Activated B cell treated with CpG ODN at 0.5 μM for 24 hours (primary cell): ENCODE measurements at regions not wholly inside any gene's neighbourhood (a gene's known extent, or its start where the extent isn't known, plus 50 kb on each side); places are given as distances from the start of the nearest gene placed in this dataset.
"Not testable (repeated sequence)": the region's sequence is repeated elsewhere in the genome, so short reads cannot be mapped to it uniquely, and the experiment has no call there.

ENCODE experiments used
- ATAC-seq: fragments of 200-7000 bp; cut with Tn5 transposase; one replicate; pipeline ENCODE4 v1.10.0; 2021; ENCODE audit warnings: low read depth, mild to moderate bottlenecking, moderate library complexity
- CTCF ChIA-PET: fragments of 350-600 bp; sonication (Branson Sonifier 250); formaldehyde crosslinking; loops from one replicate; lab custom pipeline; 2021; ENCODE audit warnings: antibody characterized with exemption; lab: Charles Lee
- POLR2A ChIA-PET: fragments of 350-600 bp; sonication (Branson Sonifier 250); formaldehyde crosslinking; loops from one replicate; lab custom pipeline; 2021; ENCODE audit warnings: antibody characterized with exemption; lab: Charles Lee
- DNase-seq: peaks from one replicate; pipeline ENCODE4 v3.0.0; 2022
- H3K27ac Mint-ChIP-seq: one replicate; pipeline ENCODE4 v1.8.0; 2020; ENCODE audit warnings: mixed read lengths
- H3K27me3 Mint-ChIP-seq: one replicate; pipeline ENCODE4 v1.8.0; 2021; ENCODE audit warnings: mixed read lengths
- H3K36me3 Mint-ChIP-seq: one replicate; pipeline ENCODE4 v1.8.0; 2021; ENCODE audit warnings: low read depth, mixed read lengths
- H3K4me1 Mint-ChIP-seq: one replicate; pipeline ENCODE4 v1.8.0; 2021; ENCODE audit warnings: mixed read lengths
- H3K4me3 Mint-ChIP-seq: one replicate; pipeline ENCODE4 v1.8.0; 2020; ENCODE audit warnings: mild to moderate bottlenecking, mixed read lengths
- H3K9me3 Mint-ChIP-seq: one replicate; pipeline ENCODE4 v1.8.0; 2020; ENCODE audit warnings: mixed read lengths
- CTCF ChIP-seq: fragments of 200-600 bp; IDR thresholded peaks from one replicate; pipeline ENCODE4 v1.8.0; 2022; ENCODE audit warnings: antibody characterized with exemption, mild to moderate bottlenecking
- intact Hi-C: fragments of 100-400 bp; cut with micrococcal nuclease; formaldehyde crosslinking; loops from one replicate; pipeline ENCODE4 v1.15.1; 2024

- Mint-ChIP-seq H3K36me3 (no peaks in the 10 kb centered on the region), H3K27ac (no peak overlapping the region), H3K4me3 (no peak overlapping the region), H3K9me3 (no peaks in the 10 kb centered on the region), H3K4me1 (no peaks in the 10 kb centered on the region), H3K27me3 (no peaks in the 10 kb centered on the region)
- DNase-seq (no peak), ATAC-seq (no peak)
- ChIA-PET POLR2A (no interaction called here), CTCF (no interaction called here)
- intact Hi-C loops: no loop called here
- TF ChIP-seq CTCF: no peak
Observed at GRCh38 chr5:110309222-110309621, 417.2 kb downstream of the TMEM232 start.

- H3K27ac Mint-ChIP-seq, intact Hi-C loops, H3K4me1 Mint-ChIP-seq, H3K27me3 Mint-ChIP-seq, POLR2A ChIA-PET, H3K9me3 Mint-ChIP-seq, ATAC-seq, DNase-seq, CTCF ChIA-PET, H3K36me3 Mint-ChIP-seq, H3K4me3 Mint-ChIP-seq: not testable (repeated sequence)
Observed at GRCh38 chr5:110316566-110316965, 409.9 kb downstream of the TMEM232 start.

- POLR2A ChIA-PET: no interaction called here
- DNase-seq: no peak
- H3K27ac Mint-ChIP-seq: no peak overlapping the region
- no peak overlapping the region for H3K4me3 Mint-ChIP-seq
- H3K27me3 Mint-ChIP-seq: no peaks in the 10 kb centered on the region
- intact Hi-C loops: no loop called here
- ATAC-seq: no peak
- no peaks in the 10 kb centered on the region for H3K36me3 Mint-ChIP-seq
- peaks cover 2% of the 10 kb centered on the region for H3K9me3 Mint-ChIP-seq
- CTCF ChIA-PET: no interaction called here
- no peak for TF ChIP-seq CTCF
- no peaks in the 10 kb centered on the region for H3K4me1 Mint-ChIP-seq
Observed at GRCh38 chr5:110321117-110321516, 405.4 kb downstream of the TMEM232 start.

- TF ChIP-seq CTCF: no peak
- Mint-ChIP-seq H3K4me1 (no peaks in the 10 kb centered on the region), H3K27me3 (no peaks in the 10 kb centered on the region), H3K9me3 (no peaks in the 10 kb centered on the region), H3K27ac (no peak overlapping the region), H3K4me3 (no peak overlapping the region), H3K36me3 (no peaks in the 10 kb centered on the region)
- intact Hi-C loops: no loop called here
- ChIA-PET POLR2A (no interaction called here), CTCF (no interaction called here)
- ATAC-seq: no peak
- no peak for DNase-seq
Observed at GRCh38 chr5:110323357-110323756, 403.1 kb downstream of the TMEM232 start.

- DNase-seq (no peak), ATAC-seq (no peak)
- Mint-ChIP-seq H3K4me3 (no peak overlapping the region), H3K27me3 (no peaks in the 10 kb centered on the region), H3K36me3 (no peaks in the 10 kb centered on the region), H3K4me1 (no peaks in the 10 kb centered on the region), H3K9me3 (no peaks in the 10 kb centered on the region), H3K27ac (no peak overlapping the region)
- CTCF ChIA-PET: no interaction called here
- POLR2A ChIA-PET: no interaction called here
- intact Hi-C loops: no loop called here
- no peak for TF ChIP-seq CTCF
Observed at GRCh38 chr5:110323832-110324231, 402.6 kb downstream of the TMEM232 start.

- DNase-seq (no peak), ATAC-seq (no peak)
- no peaks in the 10 kb centered on the region for H3K36me3 Mint-ChIP-seq
- ChIA-PET CTCF (no interaction called here), POLR2A (no interaction called here)
- H3K9me3 Mint-ChIP-seq: no peaks in the 10 kb centered on the region
- TF ChIP-seq CTCF: no peak
- intact Hi-C loops: no loop called here
- no peaks in the 10 kb centered on the region for H3K4me1 Mint-ChIP-seq
- H3K27ac Mint-ChIP-seq: no peak overlapping the region
- H3K4me3 Mint-ChIP-seq: no peak overlapping the region
- no peaks in the 10 kb centered on the region for H3K27me3 Mint-ChIP-seq
Observed at GRCh38 chr5:110324876-110325275, 401.6 kb downstream of the TMEM232 start.
